CD4-positive, alpha-beta T cell treated with Interleukin-10 for 1 hour (primary cell): ENCODE measurements at regions not wholly inside any gene's neighbourhood (a gene's known extent, or its start where the extent isn't known, plus 50 kb on each side); places are given as distances from the start of the nearest gene placed in this dataset.
"Not testable (repeated sequence)": the region's sequence is repeated elsewhere in the genome, so short reads cannot be mapped to it uniquely, and the experiment has no call there.

Experiments
- DNase-seq: peaks from one replicate; pipeline ENCODE4 v3.0.0-alpha.2; 2020

- DNase-seq, result not testable (repeated sequence)
Observed at GRCh38 chr9:42326482-42326881, 143.0 kb downstream of the SPATA31A6 start.

- not testable (repeated sequence) for DNase-seq
Observed at GRCh38 chr9:42335342-42335741, 151.9 kb downstream of the SPATA31A6 start.

- DNase-seq, result not testable (repeated sequence)
Observed at GRCh38 chr9:42335984-42336657, 152.7 kb downstream of the SPATA31A6 start.

GRCh38 chr9:42338275-42338674 lies 154.8 kb downstream of the SPATA31A6 start:
- not testable (repeated sequence) for DNase-seq

GRCh38 chr9:42339671-42340434 lies 156.4 kb downstream of the SPATA31A6 start:
- not testable (repeated sequence) for DNase-seq

- not testable (repeated sequence) for DNase-seq
Observed at GRCh38 chr9:42340435-42340723, 156.9 kb downstream of the SPATA31A6 start.

GRCh38 chr9:42341860-42342259 lies 158.4 kb downstream of the SPATA31A6 start:
- DNase-seq, result not testable (repeated sequence)

GRCh38 chr9:42342297-42342696 lies 158.8 kb downstream of the SPATA31A6 start:
- not testable (repeated sequence) for DNase-seq

GRCh38 chr9:42344508-42344907 lies 161.0 kb downstream of the SPATA31A6 start:
- not testable (repeated sequence) for DNase-seq

GRCh38 chr9:42346916-42347315 lies 163.5 kb downstream of the SPATA31A6 start:
- DNase-seq, result not testable (repeated sequence)

GRCh38 chr9:42349181-42349580 lies 165.7 kb downstream of the SPATA31A6 start:
- not testable (repeated sequence) for DNase-seq

GRCh38 chr9:42350412-42350811 lies 167.0 kb downstream of the SPATA31A6 start:
- not testable (repeated sequence) for DNase-seq

GRCh38 chr9:42357604-42358373 lies 174.3 kb downstream of the SPATA31A6 start:
- not testable (repeated sequence) for DNase-seq

- not testable (repeated sequence) for DNase-seq
Observed at GRCh38 chr9:42358626-42359247, 175.3 kb downstream of the SPATA31A6 start.

- not testable (repeated sequence) for DNase-seq
Observed at GRCh38 chr9:42364410-42365243, 181.2 kb downstream of the SPATA31A6 start.

GRCh38 chr9:42365244-42365945 lies 181.9 kb downstream of the SPATA31A6 start:
- DNase-seq, result not testable (repeated sequence)

- DNase-seq, result not testable (repeated sequence)
Observed at GRCh38 chr9:42368279-42368881, 184.9 kb downstream of the SPATA31A6 start.

GRCh38 chr9:42370172-42370571 lies 186.7 kb downstream of the SPATA31A6 start:
- not testable (repeated sequence) for DNase-seq

- DNase-seq, result not testable (repeated sequence)
Observed at GRCh38 chr9:42371417-42371816, 188.0 kb downstream of the SPATA31A6 start.

GRCh38 chr9:42377530-42378417 lies 194.3 kb downstream of the SPATA31A6 start:
- not testable (repeated sequence) for DNase-seq
